Left kidney (tissue), 1 donor: ENCODE measurements at regions not wholly inside any gene's neighbourhood (a gene's known extent, or its start where the extent isn't known, plus 50 kb on each side); places are given as distances from the start of the nearest gene placed in this dataset.
"Not testable (repeated sequence)": the region's sequence is repeated elsewhere in the genome, so short reads cannot be mapped to it uniquely, and the experiment has no call there.

Source experiments
- DNase-seq: peaks from one replicate; pipeline ENCODE4 v3.0.0-alpha.2; 2013

DNA sequence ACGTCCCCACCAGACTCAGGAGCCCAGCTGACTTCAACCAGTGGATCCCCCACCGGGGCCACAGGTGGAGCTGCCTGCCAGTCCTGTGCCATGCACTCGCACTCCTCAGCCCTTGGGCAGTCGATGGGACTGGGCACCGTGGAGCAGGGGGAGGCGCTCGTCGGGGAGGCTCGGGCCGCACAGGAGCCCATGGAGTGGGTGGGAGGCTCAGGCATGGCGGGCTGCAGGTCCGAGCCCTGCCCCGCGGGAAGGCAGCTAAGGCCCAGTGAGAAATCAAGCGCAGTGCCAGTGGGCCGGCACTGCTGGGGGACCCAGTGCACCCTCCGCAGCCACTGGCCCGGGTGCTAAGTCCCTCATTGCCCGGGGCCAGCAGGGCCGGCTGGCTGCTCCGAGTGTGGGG is 52.3 kb upstream of the LRRC30 start:
- not testable (repeated sequence) for DNase-seq

DNA sequence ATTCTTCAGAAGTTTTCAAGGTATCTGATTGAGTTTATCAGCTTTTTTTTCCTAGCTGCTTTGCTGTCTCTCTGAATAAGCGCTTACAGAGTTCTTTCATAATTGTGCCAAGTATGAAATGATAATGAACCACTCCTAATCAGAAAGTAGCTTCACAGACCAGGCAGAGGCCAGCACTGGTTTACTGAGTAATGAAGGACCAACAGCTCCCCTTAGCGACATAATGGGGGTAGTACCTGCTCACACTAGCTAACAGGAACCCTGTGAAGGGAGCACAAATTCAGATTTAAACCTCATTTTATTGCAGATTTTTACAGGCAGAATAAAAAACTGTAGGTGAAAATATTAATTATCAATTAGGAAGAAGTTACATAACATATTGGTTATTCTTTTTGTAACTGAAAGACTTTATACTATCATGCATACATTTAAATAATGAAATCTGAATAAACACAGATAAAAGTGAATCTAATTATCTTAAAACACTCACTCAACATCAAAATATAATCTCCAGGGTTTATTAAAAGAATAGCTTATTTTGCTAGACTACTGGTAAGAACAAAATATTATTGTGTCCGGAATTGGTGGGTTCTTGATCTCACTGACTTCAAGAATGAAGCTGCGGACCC is 53.7 kb upstream of the LRRC30 start:
- DNase-seq: peak; percentile 68

DNA sequence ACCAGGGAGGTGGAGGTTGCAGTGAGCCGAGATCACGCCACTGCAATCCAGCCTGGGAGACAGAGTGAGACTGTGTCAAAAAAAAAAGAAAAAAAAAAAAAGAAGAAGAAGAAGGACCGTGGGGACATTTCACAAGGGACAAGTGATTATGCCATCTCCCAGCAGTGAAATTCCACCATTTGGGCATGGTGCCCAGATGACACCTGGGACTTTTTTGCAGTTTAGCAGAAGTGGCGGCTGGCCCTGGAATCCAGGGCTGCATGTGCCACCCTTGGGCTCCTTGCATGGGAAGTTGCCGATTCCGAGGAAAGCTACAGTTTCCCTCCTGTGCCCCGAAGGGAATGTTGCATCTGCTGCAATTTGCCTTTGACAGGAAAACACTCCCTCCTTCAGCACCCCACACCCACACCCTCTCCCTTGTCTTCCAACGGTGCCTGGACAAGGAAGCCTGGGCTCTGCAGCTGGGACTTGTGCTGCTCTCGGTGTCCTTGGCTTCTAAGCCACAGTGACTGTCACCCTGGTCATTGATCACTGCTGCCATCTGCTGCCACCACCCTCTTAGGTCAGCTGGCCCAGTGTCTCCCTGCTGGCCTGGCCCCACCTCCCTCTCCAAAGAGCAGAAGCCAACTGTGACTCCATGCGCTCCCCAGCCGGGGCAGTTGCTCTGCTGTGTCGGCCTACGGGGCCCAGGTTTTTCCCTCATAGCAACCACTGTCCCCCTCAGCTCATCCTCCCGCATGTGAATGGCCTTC is 56.4 kb upstream of the LRRC30 start:
- no peak for DNase-seq

DNA sequence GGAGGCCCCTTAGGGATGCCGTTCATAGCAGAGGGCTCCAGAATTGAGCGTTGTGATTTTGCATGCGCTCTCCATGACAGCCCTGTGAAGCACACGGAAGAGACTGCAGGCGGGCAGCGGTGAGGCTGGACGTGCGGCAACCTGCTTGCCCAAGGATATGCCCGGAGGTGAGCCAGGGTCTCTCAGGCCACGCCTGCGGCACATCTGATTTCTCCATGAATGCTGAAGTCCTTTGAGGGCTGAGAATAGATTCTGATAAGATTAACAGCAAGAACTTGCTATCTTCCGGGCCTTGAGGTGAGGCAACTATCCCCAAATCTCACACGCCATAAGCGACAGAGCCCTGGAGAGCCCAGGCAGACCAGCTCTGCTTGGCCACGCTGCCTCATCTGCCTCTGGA is 55.6 kb upstream of the LAMA1 start:
- DNase-seq: no peak

DNA sequence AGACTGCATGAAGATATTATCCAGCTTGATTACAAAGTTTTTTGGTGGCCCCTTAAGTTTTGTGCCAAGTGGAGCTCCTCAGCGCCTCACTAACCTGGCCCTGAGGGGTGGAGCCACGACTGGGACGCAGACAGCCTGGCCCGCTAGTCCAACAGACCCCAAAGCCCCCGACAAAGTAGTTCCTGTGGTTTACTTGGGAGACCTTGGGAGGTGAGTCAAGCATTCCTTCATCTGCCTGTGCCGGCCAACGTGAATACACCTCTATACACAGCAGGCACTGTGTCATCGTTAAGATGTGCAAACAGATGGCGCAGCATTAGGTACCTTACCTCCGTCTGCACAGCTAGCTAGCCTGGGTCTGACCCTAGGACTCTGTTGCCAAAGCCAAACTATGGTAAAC is 55.0 kb upstream of the LAMA1 start:
- no peak for DNase-seq

DNA sequence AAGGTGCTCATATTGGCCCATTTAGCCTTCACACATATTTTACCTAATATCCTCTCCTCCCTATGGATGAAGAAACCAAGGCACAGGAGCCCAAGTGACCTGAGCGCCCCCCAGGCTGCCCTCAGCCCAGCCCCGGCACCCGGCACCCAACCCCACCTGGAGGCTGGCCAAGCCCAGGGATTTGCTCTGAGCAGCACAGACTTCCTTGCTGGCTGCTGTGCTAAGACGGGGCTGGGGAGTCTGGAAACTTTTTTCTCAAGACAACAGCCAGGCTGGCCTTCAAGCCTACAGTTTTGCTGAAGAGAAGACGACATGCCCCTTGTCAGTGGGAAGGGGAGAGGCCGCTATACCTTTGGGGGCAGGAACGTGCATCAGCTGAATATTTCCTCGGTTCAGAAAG is 52.7 kb upstream of the LAMA1 start:
- no peak for DNase-seq

DNA sequence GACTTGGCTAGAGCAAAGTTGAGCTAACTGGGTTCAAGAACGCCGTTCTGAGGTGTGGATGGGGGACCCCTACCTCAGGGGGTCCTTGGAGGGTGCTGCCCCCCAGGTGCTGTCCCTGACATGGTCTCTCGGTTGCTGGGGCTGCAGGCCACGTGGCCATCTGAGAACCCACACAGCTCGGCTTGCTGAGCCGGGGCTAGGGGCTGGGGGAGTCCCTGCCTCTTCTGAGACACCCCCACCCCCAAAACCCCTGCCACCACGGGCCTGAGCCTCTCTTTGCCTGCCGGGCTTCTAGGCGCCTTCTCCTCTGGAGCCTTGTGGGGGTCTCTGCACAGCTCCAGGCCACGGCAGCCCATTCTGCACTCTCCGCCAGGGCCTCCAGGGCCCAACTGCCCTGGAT is 52.0 kb upstream of the LAMA1 start:
- no peak for DNase-seq

DNA sequence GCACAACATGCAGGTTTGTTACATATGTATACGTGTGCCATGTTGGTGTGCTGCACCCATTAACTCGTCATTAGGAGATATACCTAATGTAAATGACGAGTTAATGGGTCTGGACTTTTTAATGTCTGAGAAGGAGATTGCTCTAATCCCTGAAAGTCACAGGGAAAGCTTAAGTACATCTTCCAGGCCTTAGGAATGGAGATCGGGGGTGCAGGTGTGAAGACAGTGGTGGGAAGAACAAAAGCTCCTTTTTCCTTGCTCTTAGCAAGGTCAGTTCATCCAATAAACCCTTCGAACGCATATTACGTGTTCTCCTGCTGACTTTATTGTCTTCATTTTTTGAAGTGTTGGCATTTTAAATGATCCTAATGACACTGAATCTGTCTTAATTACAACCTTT is 50.8 kb upstream of the LAMA1 start:
- no peak for DNase-seq
